GM10248 (cell line): ENCODE measurements at regions not wholly inside any gene's neighbourhood (a gene's known extent, or its start where the extent isn't known, plus 50 kb on each side); places are given as distances from the start of the nearest gene placed in this dataset.

ENCODE experiments used
- CTCF ChIA-PET: fragments of 300-600 bp; sonication (Branson Sonifier 250); formaldehyde crosslinking; extraction: SDS; loops from one replicate; lab custom pipeline; 2021; ENCODE audit warnings: antibody characterized with exemption; lab: Yijun Ruan, JAX
- POLR2A ChIA-PET: fragments of 350-650 bp; sonication (Branson Sonifier 250); formaldehyde crosslinking; extraction: SDS; loops from one replicate; lab custom pipeline; 2020; ENCODE audit warnings: antibody characterized with exemption; lab: Yijun Ruan, JAX
- DNase-seq: peaks from one replicate; pipeline ENCODE4 v3.0.0; 2012; ENCODE audit errors: extremely low spot score
- CTCF ChIP-seq: IDR thresholded peaks from 2 replicates; pipeline ENCODE4 v1.5.1; 2012; ENCODE audit warnings: mild to moderate bottlenecking, low read depth; ENCODE audit errors: extremely low read depth, missing control alignments, control extremely low read depth

- no peak for TF ChIP-seq CTCF
- DNase-seq: no peak
- ChIA-PET CTCF (no interaction called here), POLR2A (no interaction called here)
These were observed 251.6 kb upstream of the MEOX2 start for GRCh38 chr7:15938115-15938514.

- no peak for DNase-seq
These were observed 251.1 kb upstream of the MEOX2 start for GRCh38 chr7:15937571-15937970.

GRCh38 chr7:15936991-15937390 is 250.5 kb upstream of the MEOX2 start:
- DNase-seq: no peak
- ChIA-PET POLR2A (no interaction called here), CTCF (no interaction called here)
- TF ChIP-seq CTCF: no peak

More at GRCh38 chr7:15937571-15937970, 251.1 kb upstream of the MEOX2 start:
- CTCF ChIA-PET: no interaction called here
- POLR2A ChIA-PET: no interaction called here
- TF ChIP-seq CTCF: no peak

- POLR2A ChIA-PET: no interaction called here
- CTCF ChIA-PET: no interaction called here
- no peak for DNase-seq
- TF ChIP-seq CTCF: no peak
These were observed 245.8 kb upstream of the MEOX2 start for GRCh38 chr7:15932318-15932717.

GRCh38 chr7:15929411-15929810 is 242.9 kb upstream of the MEOX2 start:
- ChIA-PET POLR2A (no interaction called here), CTCF (no interaction called here)
- TF ChIP-seq CTCF: no peak
- no peak for DNase-seq

GRCh38 chr7:15925608-15926007 is 239.1 kb upstream of the MEOX2 start:
- TF ChIP-seq CTCF: no peak
- ChIA-PET POLR2A (interaction anchor here (0.6 kb wide), 1 partner anchor 38 kb away, joined by 5 read pairs; no protein-coding TSS in a partner anchor), CTCF (no interaction called here)
- DNase-seq: no peak

GRCh38 chr7:15924910-15925309 is 238.4 kb upstream of the MEOX2 start:
- ChIA-PET POLR2A (no interaction called here), CTCF (no interaction called here)
- DNase-seq: no peak
- no peak for TF ChIP-seq CTCF
